ENCODE measurements at regions not wholly inside any gene's neighbourhood (a gene's known extent, or its start where the extent isn't known, plus 50 kb on each side); places are given as distances from the start of the nearest gene placed in this dataset.

GRCh38 chr11:95680169-95680929, 109.2 kb downstream of the FAM76B start:
- H3K36me3 ChIP-seq, result no peaks in the 10 kb centered on the region
- no peak overlapping the region for H3K27ac ChIP-seq
- TF ChIP-seq POLR2A (IDR thresholded peaks at IDR 0.05) (no peak), POLR2AphosphoS5 (IDR thresholded peaks at IDR 0.05) (no peak), CTCF (IDR thresholded peaks at IDR 0.05 in 8 of 11, conservative IDR thresholded peaks at IDR 0.05 in 3 of 11) (no peak)
- intact Hi-C loops (cut with DNase I; ENCODE audit: low total_unique reads), result no loop called here
- peaks cover 0 to 10% (median 5%) of the 10 kb centered on the region in 6 donors for H3K4me1 ChIP-seq
- 59 to 72% (median 68%) methylated on average over 3 of the region's 3 CpGs for WGBS, 5 donors
- no peak overlapping the region for H3K4me3 ChIP-seq
- no peak for DNase-seq
- no peaks in the 10 kb centered on the region for H3K27me3 ChIP-seq (replicated peaks in 1 of 7)
- no peaks in the 10 kb centered on the region for H3K9me3 ChIP-seq

GRCh38 chr11:95678988-95679387, 110.6 kb downstream of the FAM76B start:
- DNase-seq, result no peak
- H3K9me3 ChIP-seq, result no peaks in the 10 kb centered on the region
- TF ChIP-seq POLR2A (IDR thresholded peaks at IDR 0.05) (no peak), POLR2AphosphoS5 (IDR thresholded peaks at IDR 0.05) (no peak), CTCF (IDR thresholded peaks at IDR 0.05 in 8 of 11, conservative IDR thresholded peaks at IDR 0.05 in 3 of 11) (no peak)
- WGBS, 5 donors, result 96 to 98% (median 97%) methylated on average over 4 of the region's 4 CpGs
- no peak overlapping the region for H3K4me3 ChIP-seq
- no peaks in the 10 kb centered on the region for H3K27me3 ChIP-seq (replicated peaks in 1 of 7)
- H3K4me1 ChIP-seq, result peaks cover 0 to 10% (median 5%) of the 10 kb centered on the region in 6 donors
- no peaks in the 10 kb centered on the region for H3K36me3 ChIP-seq
- intact Hi-C loops (cut with DNase I; ENCODE audit: low total_unique reads), result no loop called here
- no peak overlapping the region for H3K27ac ChIP-seq

- Histone ChIP-seq H3K36me3 (no peaks in the 10 kb centered on the region), H3K4me1 (peaks cover 0 to 23% (median 8%) of the 10 kb centered on the region in 6 donors), H3K9me3 (no peaks in the 10 kb centered on the region), H3K27me3 (replicated peaks in 1 of 7) (no peaks in the 10 kb centered on the region), H3K27ac (peak overlapping the region in 2 of 8 donors; percentile 37 to 42), H3K4me3 (no peak overlapping the region)
- WGBS, 5 donors, result 59 to 87% (median 71%) methylated on average over 4 of the region's 4 CpGs
- intact Hi-C loops (cut with DNase I; ENCODE audit: low total_unique reads), result no loop called here
- DNase-seq, result no peak
- TF ChIP-seq POLR2AphosphoS5 (IDR thresholded peaks at IDR 0.05) (no peak), CTCF (IDR thresholded peaks at IDR 0.05 in 8 of 11, conservative IDR thresholded peaks at IDR 0.05 in 3 of 11) (no peak), POLR2A (IDR thresholded peaks at IDR 0.05) (no peak)
These were observed 113.3 kb downstream of the FAM76B start for GRCh38 chr11:95676308-95676707.

GRCh38 chr11:95675585-95675984, 114.0 kb downstream of the FAM76B start:
- Histone ChIP-seq H3K27me3 (replicated peaks in 1 of 7) (no peaks in the 10 kb centered on the region), H3K36me3 (no peaks in the 10 kb centered on the region), H3K4me3 (no peak overlapping the region), H3K9me3 (no peaks in the 10 kb centered on the region), H3K4me1 (peaks cover 0 to 23% (median 7%) of the 10 kb centered on the region in 6 donors), H3K27ac (peak overlapping the region in 5 of 8 donors; percentile 16 to 42 (median 28))
- intact Hi-C loops (cut with DNase I; ENCODE audit: low total_unique reads), result no loop called here
- no peak for DNase-seq
- TF ChIP-seq CTCF (IDR thresholded peaks at IDR 0.05 in 8 of 11, conservative IDR thresholded peaks at IDR 0.05 in 3 of 11) (no peak), POLR2A (IDR thresholded peaks at IDR 0.05) (no peak), POLR2AphosphoS5 (IDR thresholded peaks at IDR 0.05) (no peak)
- 56 to 66% (median 59%) methylated on average over 2 of the region's 2 CpGs for WGBS, 5 donors

Data from spleen (tissue), 11 donors.